OCI-LY7 (cell line): ENCODE measurements at regions not wholly inside any gene's neighbourhood (a gene's known extent, or its start where the extent isn't known, plus 50 kb on each side); places are given as distances from the start of the nearest gene placed in this dataset.

Experiments used
- BruUV-seq: library from RNA; stranded (reverse); fragments of 400-500 nt; replicated peaks from 2 replicates; lab custom pipeline; 2021; lab: Mats Ljungman, UMichigan
- CTCF ChIA-PET: fragments of 300-600 bp; sonication (Branson Sonifier 250); formaldehyde crosslinking; loops from one replicate; lab custom pipeline; 2022; ENCODE audit warnings: antibody characterized with exemption; ENCODE audit not compliant: unreplicated experiment; lab: Charles Lee
- POLR2A ChIA-PET: fragments of 300-600 bp; sonication (Branson Sonifier 250); formaldehyde crosslinking; loops from one replicate; lab custom pipeline; 2022; ENCODE audit warnings: antibody characterized with exemption; lab: Charles Lee
- DNase-seq: peaks from one replicate; pipeline ENCODE4 v3.0.0-alpha.2; 2015; ENCODE audit warnings: low spot score
- H2AFZ ChIP-seq: fragments of 200-600 bp; sonication (generic), shearing (Covaris generic); 2 replicates; pipeline ENCODE4 v1.6.1; 2014; ENCODE audit warnings: mild to moderate bottlenecking, antibody characterized with exemption, low read length, moderate library complexity
- H3K27ac ChIP-seq: fragments of 200-600 bp; sonication (generic); 2 replicates; pipeline ENCODE4 v1.5.1; 2014; ENCODE audit warnings: mixed run types, low read depth, mild to moderate bottlenecking, moderate library complexity, low read length, inconsistent platforms; ENCODE audit not compliant: poor library complexity, severe bottlenecking
- H3K36me3 ChIP-seq: fragments of 200-600 bp; sonication (generic); 2 replicates; pipeline ENCODE4 v1.6.1; 2014; ENCODE audit warnings: mild to moderate bottlenecking, antibody characterized with exemption, low read length, moderate library complexity, mixed read lengths; ENCODE audit not compliant: insufficient read depth
- H3K4me1 ChIP-seq: fragments of 200-600 bp; sonication (generic); 2 replicates; pipeline ENCODE4 v1.5.1; 2014; ENCODE audit warnings: mild to moderate bottlenecking, low read length; ENCODE audit not compliant: insufficient read depth, poor library complexity, severe bottlenecking
- H3K4me2 ChIP-seq: fragments of 200-600 bp; sonication (generic); 2 replicates; pipeline ENCODE4 v1.6.1; 2014; ENCODE audit warnings: mild to moderate bottlenecking, low read length
- H3K4me3 ChIP-seq: fragments of 200-600 bp; sonication (generic); 2 replicates; pipeline ENCODE4 v1.5.1; 2014; ENCODE audit warnings: mild to moderate bottlenecking, low read depth, low read length; ENCODE audit not compliant: poor library complexity, severe bottlenecking
- H3K79me2 ChIP-seq: fragments of 200-600 bp; sonication (generic); 2 replicates; pipeline ENCODE4 v1.6.1; 2016; ENCODE audit warnings: low read depth, mild to moderate bottlenecking, low read length, moderate library complexity, mixed read lengths; ENCODE audit not compliant: insufficient read depth
- H3K9me2 ChIP-seq: fragments of 200-600 bp; sonication (generic); 2 replicates; pipeline ENCODE4 v1.6.1; 2016; ENCODE audit warnings: mild to moderate bottlenecking, low read length, mixed read lengths; ENCODE audit not compliant: insufficient read depth
- H3K9me3 ChIP-seq: fragments of 200-600 bp; sonication (generic); 2 replicates; pipeline ENCODE4 v1.6.1; 2014; ENCODE audit warnings: mild to moderate bottlenecking, mixed run types, low read length, mixed read lengths
- H4K20me1 ChIP-seq: fragments of 200-600 bp; sonication (generic); 2 replicates; pipeline ENCODE4 v1.6.1; 2014; ENCODE audit warnings: mild to moderate bottlenecking, antibody characterized with exemption, low read length, moderate library complexity, mixed read lengths; ENCODE audit not compliant: insufficient read depth
- EZH2phosphoT487 ChIP-seq: fragments of 200-600 bp; sonication (generic); IDR thresholded peaks from 2 replicates; pipeline ENCODE4 v1.6.1; 2018; ENCODE audit warnings: low read depth, borderline replicate concordance, mild to moderate bottlenecking, mixed run types, antibody characterized with exemption, low read length, moderate library complexity, mixed read lengths
- intact Hi-C: fragments of 100-400 bp; cut with micrococcal nuclease; formaldehyde crosslinking; loops from one replicate; pipeline ENCODE4 v1.10.0; 2022; ENCODE audit not compliant: unreplicated experiment
- TF ChIP-seq, protein P1 (sequence below): fragments of 200-600 bp; sonication (generic); conservative IDR thresholded peaks from 2 replicates; pipeline ENCODE4 v1.5.1; 2014; ENCODE audit warnings: mild to moderate bottlenecking, antibody characterized with exemption, low read length, moderate library complexity, mixed read lengths

DNA sequence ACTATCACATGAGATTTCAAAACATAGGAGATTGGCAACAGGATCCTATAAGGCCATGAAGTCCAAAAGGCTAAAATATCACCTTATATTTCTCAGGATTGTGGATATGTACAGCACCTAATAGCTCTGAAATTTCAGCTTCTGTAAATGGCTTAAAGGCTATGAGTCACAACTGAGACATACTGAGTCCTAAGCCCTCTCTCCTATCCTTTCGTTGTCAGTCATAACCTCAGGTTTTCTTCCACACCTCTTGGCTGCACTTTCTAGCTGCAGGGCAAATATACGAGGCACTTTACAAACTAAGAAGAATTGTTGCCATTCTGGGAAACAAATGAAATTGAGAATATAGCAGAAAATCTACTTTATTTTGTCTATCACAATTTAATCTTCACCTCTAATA is 969.9 kb upstream of the EPHA7 start:
- intact Hi-C loops, result no loop called here
- no peak for DNase-seq
- no peak overlapping the region for H2AFZ ChIP-seq
- TF ChIP-seq EZH2phosphoT487, result no peak
- TF ChIP-seq, protein P1, sequence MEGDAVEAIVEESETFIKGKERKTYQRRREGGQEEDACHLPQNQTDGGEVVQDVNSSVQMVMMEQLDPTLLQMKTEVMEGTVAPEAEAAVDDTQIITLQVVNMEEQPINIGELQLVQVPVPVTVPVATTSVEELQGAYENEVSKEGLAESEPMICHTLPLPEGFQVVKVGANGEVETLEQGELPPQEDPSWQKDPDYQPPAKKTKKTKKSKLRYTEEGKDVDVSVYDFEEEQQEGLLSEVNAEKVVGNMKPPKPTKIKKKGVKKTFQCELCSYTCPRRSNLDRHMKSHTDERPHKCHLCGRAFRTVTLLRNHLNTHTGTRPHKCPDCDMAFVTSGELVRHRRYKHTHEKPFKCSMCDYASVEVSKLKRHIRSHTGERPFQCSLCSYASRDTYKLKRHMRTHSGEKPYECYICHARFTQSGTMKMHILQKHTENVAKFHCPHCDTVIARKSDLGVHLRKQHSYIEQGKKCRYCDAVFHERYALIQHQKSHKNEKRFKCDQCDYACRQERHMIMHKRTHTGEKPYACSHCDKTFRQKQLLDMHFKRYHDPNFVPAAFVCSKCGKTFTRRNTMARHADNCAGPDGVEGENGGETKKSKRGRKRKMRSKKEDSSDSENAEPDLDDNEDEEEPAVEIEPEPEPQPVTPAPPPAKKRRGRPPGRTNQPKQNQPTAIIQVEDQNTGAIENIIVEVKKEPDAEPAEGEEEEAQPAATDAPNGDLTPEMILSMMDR, result no peak
- H3K4me1 ChIP-seq, result no peaks in the 10 kb centered on the region
- H3K36me3 ChIP-seq, result no peaks in the 10 kb centered on the region
- H4K20me1 ChIP-seq, result no peaks in the 10 kb centered on the region
- ChIA-PET CTCF (no interaction called here), POLR2A (no interaction called here)
- no peaks in the 10 kb centered on the region for H3K79me2 ChIP-seq
- H3K4me2 ChIP-seq, result no peak overlapping the region
- no TSS peak for BruUV-seq
- H3K9me2 ChIP-seq, result no peaks in the 10 kb centered on the region
- no peak overlapping the region for H3K27ac ChIP-seq
- H3K4me3 ChIP-seq, result no peak overlapping the region
- no peaks in the 10 kb centered on the region for H3K9me3 ChIP-seq

DNA sequence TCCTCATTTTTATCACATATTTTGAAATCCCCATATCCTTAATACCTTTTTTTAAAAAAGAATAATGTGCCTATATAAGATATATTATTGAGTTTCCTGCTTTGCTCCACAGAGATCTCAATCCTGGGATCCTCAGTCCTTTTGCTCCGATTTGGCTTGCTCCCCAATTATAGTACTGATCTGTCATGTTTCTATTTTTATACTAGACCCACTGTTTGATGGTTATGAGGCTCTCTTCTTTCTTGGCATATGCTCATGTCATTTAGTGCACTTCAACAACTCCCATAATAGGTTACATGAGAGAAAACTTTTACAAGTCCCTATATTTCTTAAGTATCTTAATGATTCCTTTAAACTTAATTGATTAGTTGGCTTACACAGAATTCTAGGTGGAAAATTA is 958.5 kb upstream of the EPHA7 start:
- Histone ChIP-seq H2AFZ (no peak overlapping the region), H3K4me1 (no peaks in the 10 kb centered on the region), H3K4me2 (no peak overlapping the region), H3K4me3 (no peak overlapping the region), H3K27ac (no peak overlapping the region), H4K20me1 (no peaks in the 10 kb centered on the region), H3K9me3 (no peaks in the 10 kb centered on the region), H3K9me2 (no peaks in the 10 kb centered on the region), H3K79me2 (no peaks in the 10 kb centered on the region), H3K36me3 (no peaks in the 10 kb centered on the region)
- CTCF ChIA-PET, result no interaction called here
- no TSS peak for BruUV-seq
- POLR2A ChIA-PET, result interaction anchor here (1.1 kb wide), 1 partner anchor 28 kb away, joined by 3 read pairs; no protein-coding TSS in a partner anchor
- intact Hi-C loops, result no loop called here
- TF ChIP-seq EZH2phosphoT487, result no peak
- DNase-seq, result no peak

DNA sequence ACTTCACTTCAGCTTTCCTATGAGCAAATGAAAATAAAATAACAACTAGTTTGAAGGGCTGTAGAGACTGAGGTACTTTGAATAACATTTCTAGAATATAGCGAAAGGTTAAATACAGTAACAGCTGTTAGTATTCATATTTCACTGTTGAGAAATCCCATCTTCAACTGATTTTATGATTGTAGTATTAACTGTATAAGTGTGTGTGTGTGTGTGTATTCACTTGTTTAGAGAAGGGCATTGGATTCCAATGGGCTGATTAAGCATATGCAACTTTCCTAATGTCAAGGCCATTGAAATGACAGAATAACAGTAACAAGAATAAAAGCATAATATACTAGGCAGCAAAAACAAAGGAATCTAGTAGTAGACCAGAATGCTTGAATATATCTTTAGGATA is 957.5 kb upstream of the EPHA7 start:
- H3K4me1 ChIP-seq, result no peaks in the 10 kb centered on the region
- no peak for DNase-seq
- H3K9me2 ChIP-seq, result no peaks in the 10 kb centered on the region
- no peaks in the 10 kb centered on the region for H3K36me3 ChIP-seq
- H3K27ac ChIP-seq, result no peak overlapping the region
- H3K4me3 ChIP-seq, result no peak overlapping the region
- POLR2A ChIA-PET, result interaction anchor here (1.1 kb wide), 1 partner anchor 29 kb away, joined by 3 read pairs; no protein-coding TSS in a partner anchor
- H3K79me2 ChIP-seq, result no peaks in the 10 kb centered on the region
- H3K9me3 ChIP-seq, result no peaks in the 10 kb centered on the region
- no TSS peak for BruUV-seq
- CTCF ChIA-PET, result no interaction called here
- intact Hi-C loops, result no loop called here
- H3K4me2 ChIP-seq, result no peak overlapping the region
- no peaks in the 10 kb centered on the region for H4K20me1 ChIP-seq
- no peak overlapping the region for H2AFZ ChIP-seq
- TF ChIP-seq, protein P1, result no peak
- TF ChIP-seq EZH2phosphoT487, result no peak
